ENCODE measurements at regions not wholly inside any gene's neighbourhood (a gene's known extent, or its start where the extent isn't known, plus 50 kb on each side); places are given as distances from the start of the nearest gene placed in this dataset.

- Histone ChIP-seq H3K4me1 (ENCODE audit: control insufficient read depth in 3 of 3, insufficient read depth in 2 of 3, low read depth in 1 of 3, low read length in 2 of 3) (no peaks in the 10 kb centered on the region), H3K36me3 (ENCODE audit: control insufficient read depth in 3 of 3, insufficient read depth in 2 of 3, low read depth in 1 of 3, low read length in 3 of 3) (no peaks in the 10 kb centered on the region), H3K27me3 (ENCODE audit: control insufficient read depth in 3 of 3, insufficient read depth in 3 of 3, low read length in 3 of 3) (no peaks in the 10 kb centered on the region), H3K9me3 (ENCODE audit: control insufficient read depth in 2 of 2, insufficient read depth in 1 of 2, low read depth in 1 of 2, low read length in 1 of 2) (no peaks in the 10 kb centered on the region), H3K27ac (ENCODE audit: low read depth in 1 of 3, low read length in 2 of 3) (no peak overlapping the region), H3K4me3 (ENCODE audit: low read depth in 1 of 3, low read length in 3 of 3) (no peak overlapping the region)
- 48 to 86% (median 78%) methylated on average over 2 of the region's 2 CpGs for whole genome bisulfite sequencing, 3 donors
- DNase-seq, result no peak
- no peak for FAIRE-seq
Observed at GRCh38 chr4:123455360-123455759, 58.8 kb downstream of the SPRY1 start.

GRCh38 chr4:123462007-123462406 is 65.4 kb downstream of the SPRY1 start:
- no peaks in the 10 kb centered on the region for H3K4me1 ChIP-seq (ENCODE audit: control insufficient read depth in 3 of 3, insufficient read depth in 2 of 3, low read depth in 1 of 3, low read length in 2 of 3)
- H3K27me3 ChIP-seq (ENCODE audit: control insufficient read depth in 3 of 3, insufficient read depth in 3 of 3, low read length in 3 of 3), result no peaks in the 10 kb centered on the region
- FAIRE-seq (no peak), DNase-seq (no peak)
- no peaks in the 10 kb centered on the region for H3K36me3 ChIP-seq (ENCODE audit: control insufficient read depth in 3 of 3, insufficient read depth in 2 of 3, low read depth in 1 of 3, low read length in 3 of 3)
- H3K4me3 ChIP-seq (ENCODE audit: low read depth in 1 of 3, low read length in 3 of 3), result no peak overlapping the region
- 86 to 87% (median 87%) methylated on average over 3 of the region's 3 CpGs for WGBS, 3 donors
- no peaks in the 10 kb centered on the region for H3K9me3 ChIP-seq (ENCODE audit: control insufficient read depth in 2 of 2, insufficient read depth in 1 of 2, low read depth in 1 of 2, low read length in 1 of 2)
- no peak overlapping the region for H3K27ac ChIP-seq (ENCODE audit: low read depth in 1 of 3, low read length in 2 of 3)

- DNase-seq (no peak), FAIRE-seq (no peak)
- Histone ChIP-seq H3K9me3 (ENCODE audit: control insufficient read depth in 2 of 2, insufficient read depth in 1 of 2, low read depth in 1 of 2, low read length in 1 of 2) (no peaks in the 10 kb centered on the region), H3K4me3 (ENCODE audit: low read depth in 1 of 3, low read length in 3 of 3) (no peak overlapping the region), H3K4me1 (ENCODE audit: control insufficient read depth in 3 of 3, insufficient read depth in 2 of 3, low read depth in 1 of 3, low read length in 2 of 3) (no peaks in the 10 kb centered on the region), H3K27ac (ENCODE audit: low read depth in 1 of 3, low read length in 2 of 3) (no peak overlapping the region), H3K36me3 (ENCODE audit: control insufficient read depth in 3 of 3, insufficient read depth in 2 of 3, low read depth in 1 of 3, low read length in 3 of 3) (no peaks in the 10 kb centered on the region), H3K27me3 (ENCODE audit: control insufficient read depth in 3 of 3, insufficient read depth in 3 of 3, low read length in 3 of 3) (no peaks in the 10 kb centered on the region)
- WGBS, 3 donors, result 64 to 70% (median 66%) methylated on average over 3 of the region's 3 CpGs
Observed at GRCh38 chr4:123463869-123464268, 67.3 kb downstream of the SPRY1 start.

- Histone ChIP-seq H3K9me3 (ENCODE audit: control insufficient read depth in 2 of 2, insufficient read depth in 1 of 2, low read depth in 1 of 2, low read length in 1 of 2) (no peaks in the 10 kb centered on the region), H3K36me3 (ENCODE audit: control insufficient read depth in 3 of 3, insufficient read depth in 2 of 3, low read depth in 1 of 3, low read length in 3 of 3) (no peaks in the 10 kb centered on the region), H3K4me3 (ENCODE audit: low read depth in 1 of 3, low read length in 3 of 3) (no peak overlapping the region), H3K27me3 (ENCODE audit: control insufficient read depth in 3 of 3, insufficient read depth in 3 of 3, low read length in 3 of 3) (no peaks in the 10 kb centered on the region), H3K27ac (ENCODE audit: low read depth in 1 of 3, low read length in 2 of 3) (no peak overlapping the region), H3K4me1 (ENCODE audit: control insufficient read depth in 3 of 3, insufficient read depth in 2 of 3, low read depth in 1 of 3, low read length in 2 of 3) (no peaks in the 10 kb centered on the region)
- FAIRE-seq (no peak), DNase-seq (no peak)
- 67 to 92% (median 88%) methylated on average over 6 of the region's 6 CpGs for WGBS, 3 donors
Observed at GRCh38 chr4:123465416-123465815, 68.8 kb downstream of the SPRY1 start.

GRCh38 chr4:123466080-123466785 is 69.6 kb downstream of the SPRY1 start:
- no peaks in the 10 kb centered on the region for H3K36me3 ChIP-seq (ENCODE audit: control insufficient read depth in 3 of 3, insufficient read depth in 2 of 3, low read depth in 1 of 3, low read length in 3 of 3)
- H3K4me3 ChIP-seq (ENCODE audit: low read depth in 1 of 3, low read length in 3 of 3), result no peak overlapping the region
- no peaks in the 10 kb centered on the region for H3K9me3 ChIP-seq (ENCODE audit: control insufficient read depth in 2 of 2, insufficient read depth in 1 of 2, low read depth in 1 of 2, low read length in 1 of 2)
- 85 to 98% (median 92%) methylated on average over 3 of the region's 3 CpGs for WGBS, 3 donors
- H3K27me3 ChIP-seq (ENCODE audit: control insufficient read depth in 3 of 3, insufficient read depth in 3 of 3, low read length in 3 of 3), result no peaks in the 10 kb centered on the region
- H3K4me1 ChIP-seq (ENCODE audit: control insufficient read depth in 3 of 3, insufficient read depth in 2 of 3, low read depth in 1 of 3, low read length in 2 of 3), result no peaks in the 10 kb centered on the region
- no peak for DNase-seq
- no peak overlapping the region for H3K27ac ChIP-seq (ENCODE audit: low read depth in 1 of 3, low read length in 2 of 3)
- FAIRE-seq, result no peak

- no peaks in the 10 kb centered on the region for H3K4me1 ChIP-seq (ENCODE audit: control insufficient read depth in 3 of 3, insufficient read depth in 2 of 3, low read depth in 1 of 3, low read length in 2 of 3)
- FAIRE-seq, result no peak
Observed at GRCh38 chr4:123468479-123469031, 72.0 kb downstream of the SPRY1 start.

GRCh38 chr4:123469245-123469644 is 72.7 kb downstream of the SPRY1 start:
- Histone ChIP-seq H3K36me3 (ENCODE audit: control insufficient read depth in 3 of 3, insufficient read depth in 2 of 3, low read depth in 1 of 3, low read length in 3 of 3) (no peaks in the 10 kb centered on the region), H3K9me3 (ENCODE audit: control insufficient read depth in 2 of 2, insufficient read depth in 1 of 2, low read depth in 1 of 2, low read length in 1 of 2) (no peaks in the 10 kb centered on the region), H3K4me3 (ENCODE audit: low read depth in 1 of 3, low read length in 3 of 3) (no peak overlapping the region), H3K27me3 (ENCODE audit: control insufficient read depth in 3 of 3, insufficient read depth in 3 of 3, low read length in 3 of 3) (no peaks in the 10 kb centered on the region), H3K27ac (ENCODE audit: low read depth in 1 of 3, low read length in 2 of 3) (no peak overlapping the region), H3K4me1 (ENCODE audit: control insufficient read depth in 3 of 3, insufficient read depth in 2 of 3, low read depth in 1 of 3, low read length in 2 of 3) (no peaks in the 10 kb centered on the region)
- WGBS, 3 donors, result 54 to 65% (median 65%) methylated on average over 3 of the region's 3 CpGs
- FAIRE-seq, result no peak
- no peak for DNase-seq

More at GRCh38 chr4:123468479-123469031, 72.0 kb downstream of the SPRY1 start:
- 51 to 69% (median 60%) methylated on average over 2 of the region's 2 CpGs for WGBS, 3 donors
- Histone ChIP-seq H3K4me3 (ENCODE audit: low read depth in 1 of 3, low read length in 3 of 3) (no peak overlapping the region), H3K27me3 (ENCODE audit: control insufficient read depth in 3 of 3, insufficient read depth in 3 of 3, low read length in 3 of 3) (no peaks in the 10 kb centered on the region), H3K9me3 (ENCODE audit: control insufficient read depth in 2 of 2, insufficient read depth in 1 of 2, low read depth in 1 of 2, low read length in 1 of 2) (no peaks in the 10 kb centered on the region), H3K36me3 (ENCODE audit: control insufficient read depth in 3 of 3, insufficient read depth in 2 of 3, low read depth in 1 of 3, low read length in 3 of 3) (no peaks in the 10 kb centered on the region), H3K27ac (ENCODE audit: low read depth in 1 of 3, low read length in 2 of 3) (no peak overlapping the region)
- no peak for DNase-seq

- Histone ChIP-seq H3K9me3 (ENCODE audit: control insufficient read depth in 2 of 2, insufficient read depth in 1 of 2, low read depth in 1 of 2, low read length in 1 of 2) (no peaks in the 10 kb centered on the region), H3K4me3 (ENCODE audit: low read depth in 1 of 3, low read length in 3 of 3) (no peak overlapping the region), H3K4me1 (ENCODE audit: control insufficient read depth in 3 of 3, insufficient read depth in 2 of 3, low read depth in 1 of 3, low read length in 2 of 3) (no peaks in the 10 kb centered on the region), H3K36me3 (ENCODE audit: control insufficient read depth in 3 of 3, insufficient read depth in 2 of 3, low read depth in 1 of 3, low read length in 3 of 3) (no peaks in the 10 kb centered on the region), H3K27me3 (ENCODE audit: control insufficient read depth in 3 of 3, insufficient read depth in 3 of 3, low read length in 3 of 3) (no peaks in the 10 kb centered on the region), H3K27ac (ENCODE audit: low read depth in 1 of 3, low read length in 2 of 3) (no peak overlapping the region)
- DNase-seq (no peak), FAIRE-seq (no peak)
- WGBS, 3 donors, result 78 to 100% (median 93%) methylated on average over 2 of the region's 2 CpGs
Observed at GRCh38 chr4:123469696-123470095, 73.1 kb downstream of the SPRY1 start.

- WGBS, 3 donors, result 91 to 97% (median 94%) methylated on average over 2 of the region's 2 CpGs
- Histone ChIP-seq H3K9me3 (ENCODE audit: control insufficient read depth in 2 of 2, insufficient read depth in 1 of 2, low read depth in 1 of 2, low read length in 1 of 2) (no peaks in the 10 kb centered on the region), H3K27me3 (ENCODE audit: control insufficient read depth in 3 of 3, insufficient read depth in 3 of 3, low read length in 3 of 3) (no peaks in the 10 kb centered on the region), H3K36me3 (ENCODE audit: control insufficient read depth in 3 of 3, insufficient read depth in 2 of 3, low read depth in 1 of 3, low read length in 3 of 3) (no peaks in the 10 kb centered on the region), H3K4me3 (ENCODE audit: low read depth in 1 of 3, low read length in 3 of 3) (no peak overlapping the region), H3K4me1 (ENCODE audit: control insufficient read depth in 3 of 3, insufficient read depth in 2 of 3, low read depth in 1 of 3, low read length in 2 of 3) (no peaks in the 10 kb centered on the region), H3K27ac (ENCODE audit: low read depth in 1 of 3, low read length in 2 of 3) (no peak overlapping the region)
- DNase-seq (no peak), FAIRE-seq (no peak)
Observed at GRCh38 chr4:123470640-123471039, 74.0 kb downstream of the SPRY1 start.

Data from small intestine (tissue), 7 donors.